Mesothelial cell of epicardium (in vitro differentiated cells): ENCODE measurements at regions not wholly inside any gene's neighbourhood (a gene's known extent, or its start where the extent isn't known, plus 50 kb on each side); places are given as distances from the start of the nearest gene placed in this dataset.

Experiments used
- DNase-seq, 2 experiments: peaks; one replicate each; pipeline ENCODE4 v3.0.0; 2021; ENCODE audit warnings: low spot score in 2 of 2; ENCODE audit not compliant: unreplicated experiment in 2 of 2
- H3K27ac Mint-ChIP-seq: 2 replicates; pipeline ENCODE4 v1.8.0; 2021; ENCODE audit warnings: mixed read lengths
- H3K27me3 Mint-ChIP-seq: 2 replicates; pipeline ENCODE4 v1.8.0; 2021; ENCODE audit warnings: low read depth, mixed read lengths
- H3K36me3 Mint-ChIP-seq: 2 replicates; pipeline ENCODE4 v1.8.0; 2021; ENCODE audit warnings: mixed read lengths
- H3K4me1 Mint-ChIP-seq: 2 replicates; pipeline ENCODE4 v1.8.0; 2021; ENCODE audit warnings: mixed read lengths
- H3K4me3 Mint-ChIP-seq: 2 replicates; pipeline ENCODE4 v1.8.0; 2021; ENCODE audit warnings: mild to moderate bottlenecking, moderate library complexity, mixed read lengths
- H3K9me3 Mint-ChIP-seq: 2 replicates; pipeline ENCODE4 v1.8.0; 2021; ENCODE audit warnings: mixed read lengths
- CTCF ChIP-seq: fragments of 200-600 bp; sonication (generic); IDR thresholded peaks from one replicate; pipeline ENCODE4 v1.5.0; 2021; ENCODE audit warnings: antibody characterized with exemption; ENCODE audit not compliant: unreplicated experiment

- Mint-ChIP-seq H3K36me3 (no peaks in the 10 kb centered on the region), H3K9me3 (no peaks in the 10 kb centered on the region), H3K4me3 (no peak overlapping the region), H3K27me3 (peaks cover 13% of the 10 kb centered on the region), H3K27ac (no peak overlapping the region), H3K4me1 (no peaks in the 10 kb centered on the region)
- DNase-seq, result no peak
- TF ChIP-seq CTCF, result no peak
Observed at GRCh38 chr9:126028746-126029145, 281.6 kb downstream of the PBX3 start.

- H3K27ac Mint-ChIP-seq, result no peak overlapping the region
- no peaks in the 10 kb centered on the region for H3K36me3 Mint-ChIP-seq
Observed at GRCh38 chr9:126030716-126031115, 283.5 kb downstream of the PBX3 start.

GRCh38 chr9:126031116-126031515 lies 283.9 kb downstream of the PBX3 start:
- H3K9me3 Mint-ChIP-seq, result no peaks in the 10 kb centered on the region
- H3K27me3 Mint-ChIP-seq, result peaks cover 13% of the 10 kb centered on the region
- H3K4me3 Mint-ChIP-seq, result no peak overlapping the region
- TF ChIP-seq CTCF, result no peak
- no peak for DNase-seq
- H3K36me3 Mint-ChIP-seq, result no peaks in the 10 kb centered on the region
- peaks cover 2% of the 10 kb centered on the region for H3K4me1 Mint-ChIP-seq
- no peak overlapping the region for H3K27ac Mint-ChIP-seq

More at GRCh38 chr9:126030716-126031115, 283.5 kb downstream of the PBX3 start:
- no peak overlapping the region for H3K4me3 Mint-ChIP-seq
- no peaks in the 10 kb centered on the region for H3K9me3 Mint-ChIP-seq
- DNase-seq, result no peak
- TF ChIP-seq CTCF, result no peak
- H3K4me1 Mint-ChIP-seq, result no peaks in the 10 kb centered on the region
- peaks cover 13% of the 10 kb centered on the region for H3K27me3 Mint-ChIP-seq

- Mint-ChIP-seq H3K27me3 (peaks cover 11% of the 10 kb centered on the region), H3K4me3 (no peak overlapping the region), H3K36me3 (no peaks in the 10 kb centered on the region), H3K9me3 (no peaks in the 10 kb centered on the region), H3K4me1 (peaks cover 8% of the 10 kb centered on the region), H3K27ac (no peak overlapping the region)
- no peak for TF ChIP-seq CTCF
- DNase-seq, result no peak
Observed at GRCh38 chr9:126032135-126032534, 285.0 kb downstream of the PBX3 start.

- peaks cover 13% of the 10 kb centered on the region for H3K4me1 Mint-ChIP-seq
- no peak overlapping the region for H3K4me3 Mint-ChIP-seq
- no peak for TF ChIP-seq CTCF
- peaks cover 9% of the 10 kb centered on the region for H3K27me3 Mint-ChIP-seq
- no peak overlapping the region for H3K27ac Mint-ChIP-seq
- DNase-seq, result no peak
- H3K36me3 Mint-ChIP-seq, result no peaks in the 10 kb centered on the region
- no peaks in the 10 kb centered on the region for H3K9me3 Mint-ChIP-seq
Observed at GRCh38 chr9:126033318-126033717, 286.1 kb downstream of the PBX3 start.

GRCh38 chr9:126033956-126034355 lies 286.8 kb downstream of the PBX3 start:
- no peaks in the 10 kb centered on the region for H3K36me3 Mint-ChIP-seq
- no peak for DNase-seq
- H3K9me3 Mint-ChIP-seq, result no peaks in the 10 kb centered on the region
- H3K4me1 Mint-ChIP-seq, result peaks cover 13% of the 10 kb centered on the region
- no peak overlapping the region for H3K4me3 Mint-ChIP-seq
- no peak overlapping the region for H3K27ac Mint-ChIP-seq
- H3K27me3 Mint-ChIP-seq, result peaks cover 9% of the 10 kb centered on the region
- TF ChIP-seq CTCF, result no peak
